Neural cell (in vitro differentiated cells): ENCODE measurements at regions not wholly inside any gene's neighbourhood (a gene's known extent, or its start where the extent isn't known, plus 50 kb on each side); places are given as distances from the start of the nearest gene placed in this dataset.

Source experiments
- H2AFZ ChIP-seq: fragments of 200-600, 300-800 bp; sonication (generic), shearing (Covaris generic); 2 replicates; pipeline ENCODE4 v1.6.0; 2014; ENCODE audit warnings: low read depth, mild to moderate bottlenecking, antibody characterized with exemption, low read length, moderate library complexity
- H3F3A ChIP-seq: fragments of 200-600 bp; shearing (Covaris generic); 2 replicates; pipeline ENCODE4 v1.6.1; 2016; ENCODE audit warnings: mild to moderate bottlenecking, moderate library complexity, mixed read lengths, antibody characterized with exemption, low read length; ENCODE audit not compliant: insufficient read depth, poor library complexity, severe bottlenecking
- H3K27ac ChIP-seq: fragments of 200-600, 300-800 bp; sonication (generic), shearing (Covaris generic); 2 replicates; pipeline ENCODE4 v1.5.1; 2014; ENCODE audit warnings: mild to moderate bottlenecking, low read length, moderate library complexity
- H3K27me3 ChIP-seq: fragments of 300-800, 200-600 bp; sonication (generic), shearing (Covaris generic); 2 replicates; pipeline ENCODE4 v1.6.0; 2014; ENCODE audit warnings: mild to moderate bottlenecking, low read depth, low read length, moderate library complexity; ENCODE audit not compliant: insufficient read depth
- H3K36me3 ChIP-seq: fragments of 300-800, 200-600 bp; sonication (generic), shearing (Covaris generic); 2 replicates; pipeline ENCODE4 v1.5.1; 2014; ENCODE audit warnings: mild to moderate bottlenecking, antibody characterized with exemption, low read length, moderate library complexity; ENCODE audit not compliant: insufficient read depth
- H3K4me2 ChIP-seq: fragments of 300-800, 200-600 bp; sonication (generic), shearing (Covaris generic); 2 replicates; pipeline ENCODE4 v1.6.0; 2014; ENCODE audit warnings: mild to moderate bottlenecking, low read length
- H3K4me3 ChIP-seq: fragments of 300-800, 200-600 bp; sonication (generic), shearing (Covaris generic); 2 replicates; pipeline ENCODE4 v1.5.1; 2014; ENCODE audit warnings: mild to moderate bottlenecking, low read length, moderate library complexity
- H3K79me2 ChIP-seq: fragments of 200-600 bp; shearing (Covaris generic); replicated peaks from 2 replicates; pipeline ENCODE4 v1.6.0; 2014; ENCODE audit warnings: mild to moderate bottlenecking, low read length, moderate library complexity; ENCODE audit not compliant: insufficient read depth
- H3K9ac ChIP-seq: fragments of 300-800, 200-600 bp; sonication (generic), shearing (Covaris generic); 2 replicates; pipeline ENCODE4 v1.6.1; 2016; ENCODE audit warnings: mild to moderate bottlenecking, low read length, mixed read lengths
- H3K9me2 ChIP-seq: fragments of 200-600 bp; shearing (Covaris generic); 2 replicates; pipeline ENCODE4 v1.6.1; 2016; ENCODE audit warnings: mild to moderate bottlenecking, low read length, mixed read lengths; ENCODE audit not compliant: insufficient read depth
- H3K9me3 ChIP-seq: fragments of 200-600, 300-800 bp; sonication (generic), shearing (Covaris generic); 2 replicates; pipeline ENCODE4 v1.6.1; 2016; ENCODE audit warnings: mild to moderate bottlenecking, mixed run types, low read length, moderate library complexity, mixed read lengths
- H4K20me1 ChIP-seq: fragments of 200-600 bp; shearing (Covaris generic); 2 replicates; pipeline ENCODE4 v1.6.1; 2016; ENCODE audit warnings: mild to moderate bottlenecking, mixed run types; ENCODE audit not compliant: insufficient read depth
- EP300 ChIP-seq: fragments of 450-650 bp; conservative IDR thresholded peaks from 2 replicates; pipeline ENCODE4 v1.6.1; 2014; ENCODE audit warnings: antibody characterized with exemption, mild to moderate bottlenecking, moderate library complexity; ENCODE audit not compliant: poor library complexity, severe bottlenecking
- EZH2 ChIP-seq: fragments of 200-600, 300-800 bp; shearing (Covaris generic), sonication (generic); IDR thresholded peaks from 2 replicates; pipeline ENCODE4 v1.6.1; 2014; ENCODE audit warnings: antibody characterized with exemption, low read length, borderline replicate concordance, mild to moderate bottlenecking; ENCODE audit not compliant: insufficient read depth, poor library complexity, severe bottlenecking
- MXI1 ChIP-seq: fragments of 450-650 bp; conservative IDR thresholded peaks from 2 replicates; pipeline ENCODE4 v1.6.1; 2014; ENCODE audit warnings: antibody characterized with exemption, mild to moderate bottlenecking; ENCODE audit not compliant: poor library complexity, severe bottlenecking
- POLR2AphosphoS5 ChIP-seq: IDR thresholded peaks from 2 replicates; pipeline ENCODE4 v1.6.1; 2012
- RAD21 ChIP-seq: fragments of 450-650 bp; conservative IDR thresholded peaks from 2 replicates; pipeline ENCODE4 v1.6.1; 2014; ENCODE audit warnings: antibody characterized with exemption, mild to moderate bottlenecking, moderate library complexity
- SMC3 ChIP-seq: fragments of 450-650 bp; conservative IDR thresholded peaks from 2 replicates; pipeline ENCODE4 v1.6.1; 2014; ENCODE audit warnings: antibody characterized with exemption, mild to moderate bottlenecking, moderate library complexity; ENCODE audit not compliant: poor library complexity
- TAF1 ChIP-seq: IDR thresholded peaks from 2 replicates; pipeline ENCODE4 v1.6.1; 2012; ENCODE audit warnings: low read depth
- TF ChIP-seq, protein P1 (sequence below): IDR thresholded peaks from 2 replicates; pipeline ENCODE4 v1.6.1; 2012; ENCODE audit warnings: borderline replicate concordance
- TF ChIP-seq, protein P2 (sequence below): fragments of 450-650 bp; IDR thresholded peaks from 2 replicates; pipeline ENCODE4 v1.5.1; 2014; ENCODE audit warnings: antibody characterized with exemption, mild to moderate bottlenecking, moderate library complexity; ENCODE audit not compliant: poor library complexity, severe bottlenecking

DNA sequence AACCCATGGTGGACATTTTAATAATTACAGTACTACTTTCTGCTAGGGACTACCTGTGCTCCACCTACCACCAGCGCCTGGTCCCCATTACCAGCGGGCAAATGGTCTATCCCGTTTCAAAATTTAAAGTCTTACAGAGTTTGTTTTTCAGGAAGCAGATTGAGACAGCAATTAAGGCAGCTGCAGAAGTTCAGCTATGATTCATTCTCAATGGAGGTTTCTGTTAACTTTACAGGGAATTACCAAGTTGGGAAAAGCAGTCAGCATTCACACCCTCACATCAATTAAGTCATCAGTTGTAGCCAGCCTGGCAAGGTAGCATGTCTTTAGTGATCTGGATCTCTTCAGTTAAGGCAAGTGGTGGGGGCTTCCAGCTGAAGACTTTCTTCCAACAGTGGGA lies 410.6 kb upstream of the DAB2 start:
- H3K79me2 ChIP-seq, result no peaks in the 10 kb centered on the region
- TF ChIP-seq, protein P1, sequence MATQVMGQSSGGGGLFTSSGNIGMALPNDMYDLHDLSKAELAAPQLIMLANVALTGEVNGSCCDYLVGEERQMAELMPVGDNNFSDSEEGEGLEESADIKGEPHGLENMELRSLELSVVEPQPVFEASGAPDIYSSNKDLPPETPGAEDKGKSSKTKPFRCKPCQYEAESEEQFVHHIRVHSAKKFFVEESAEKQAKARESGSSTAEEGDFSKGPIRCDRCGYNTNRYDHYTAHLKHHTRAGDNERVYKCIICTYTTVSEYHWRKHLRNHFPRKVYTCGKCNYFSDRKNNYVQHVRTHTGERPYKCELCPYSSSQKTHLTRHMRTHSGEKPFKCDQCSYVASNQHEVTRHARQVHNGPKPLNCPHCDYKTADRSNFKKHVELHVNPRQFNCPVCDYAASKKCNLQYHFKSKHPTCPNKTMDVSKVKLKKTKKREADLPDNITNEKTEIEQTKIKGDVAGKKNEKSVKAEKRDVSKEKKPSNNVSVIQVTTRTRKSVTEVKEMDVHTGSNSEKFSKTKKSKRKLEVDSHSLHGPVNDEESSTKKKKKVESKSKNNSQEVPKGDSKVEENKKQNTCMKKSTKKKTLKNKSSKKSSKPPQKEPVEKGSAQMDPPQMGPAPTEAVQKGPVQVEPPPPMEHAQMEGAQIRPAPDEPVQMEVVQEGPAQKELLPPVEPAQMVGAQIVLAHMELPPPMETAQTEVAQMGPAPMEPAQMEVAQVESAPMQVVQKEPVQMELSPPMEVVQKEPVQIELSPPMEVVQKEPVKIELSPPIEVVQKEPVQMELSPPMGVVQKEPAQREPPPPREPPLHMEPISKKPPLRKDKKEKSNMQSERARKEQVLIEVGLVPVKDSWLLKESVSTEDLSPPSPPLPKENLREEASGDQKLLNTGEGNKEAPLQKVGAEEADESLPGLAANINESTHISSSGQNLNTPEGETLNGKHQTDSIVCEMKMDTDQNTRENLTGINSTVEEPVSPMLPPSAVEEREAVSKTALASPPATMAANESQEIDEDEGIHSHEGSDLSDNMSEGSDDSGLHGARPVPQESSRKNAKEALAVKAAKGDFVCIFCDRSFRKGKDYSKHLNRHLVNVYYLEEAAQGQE, result no peak
- TF ChIP-seq RAD21 (no peak), POLR2AphosphoS5 (no peak), EZH2 (no peak), SMC3 (no peak), EP300 (no peak), MXI1 (no peak), TAF1 (no peak)
- TF ChIP-seq, protein P2, sequence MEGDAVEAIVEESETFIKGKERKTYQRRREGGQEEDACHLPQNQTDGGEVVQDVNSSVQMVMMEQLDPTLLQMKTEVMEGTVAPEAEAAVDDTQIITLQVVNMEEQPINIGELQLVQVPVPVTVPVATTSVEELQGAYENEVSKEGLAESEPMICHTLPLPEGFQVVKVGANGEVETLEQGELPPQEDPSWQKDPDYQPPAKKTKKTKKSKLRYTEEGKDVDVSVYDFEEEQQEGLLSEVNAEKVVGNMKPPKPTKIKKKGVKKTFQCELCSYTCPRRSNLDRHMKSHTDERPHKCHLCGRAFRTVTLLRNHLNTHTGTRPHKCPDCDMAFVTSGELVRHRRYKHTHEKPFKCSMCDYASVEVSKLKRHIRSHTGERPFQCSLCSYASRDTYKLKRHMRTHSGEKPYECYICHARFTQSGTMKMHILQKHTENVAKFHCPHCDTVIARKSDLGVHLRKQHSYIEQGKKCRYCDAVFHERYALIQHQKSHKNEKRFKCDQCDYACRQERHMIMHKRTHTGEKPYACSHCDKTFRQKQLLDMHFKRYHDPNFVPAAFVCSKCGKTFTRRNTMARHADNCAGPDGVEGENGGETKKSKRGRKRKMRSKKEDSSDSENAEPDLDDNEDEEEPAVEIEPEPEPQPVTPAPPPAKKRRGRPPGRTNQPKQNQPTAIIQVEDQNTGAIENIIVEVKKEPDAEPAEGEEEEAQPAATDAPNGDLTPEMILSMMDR, result no peak
- no peaks in the 10 kb centered on the region for H3K9me3 ChIP-seq
- H3K36me3 ChIP-seq, result no peaks in the 10 kb centered on the region
- no peaks in the 10 kb centered on the region for H4K20me1 ChIP-seq
- H3K4me3 ChIP-seq, result no peak overlapping the region
- no peaks in the 10 kb centered on the region for H3K9me2 ChIP-seq
- H3F3A ChIP-seq, result no peaks in the 10 kb centered on the region
- H2AFZ ChIP-seq, result no peak overlapping the region
- no peak overlapping the region for H3K9ac ChIP-seq
- H3K27ac ChIP-seq, result no peak overlapping the region
- H3K27me3 ChIP-seq, result no peaks in the 10 kb centered on the region
- H3K4me2 ChIP-seq, result no peak overlapping the region

DNA sequence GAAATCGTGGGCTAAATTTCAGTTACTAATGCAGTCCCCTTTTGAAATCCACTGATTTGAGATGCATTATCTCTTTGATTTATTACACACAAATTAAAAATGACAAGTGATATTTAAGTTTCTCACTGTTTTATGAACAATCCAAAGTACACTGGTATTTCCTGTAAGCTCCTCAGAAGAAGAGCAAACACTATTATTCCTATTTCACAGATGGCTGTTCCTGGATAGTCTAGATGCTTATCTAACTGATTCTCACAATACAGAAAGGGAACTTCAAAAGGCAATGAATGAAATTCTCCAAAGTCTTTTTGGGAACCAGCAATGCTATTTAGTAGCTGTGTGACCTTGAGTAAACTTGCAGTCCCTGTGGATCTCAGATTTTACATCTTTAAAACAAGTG lies 404.7 kb upstream of the DAB2 start:
- Histone ChIP-seq H3K4me3 (no peak overlapping the region), H3K27me3 (no peaks in the 10 kb centered on the region), H3K4me2 (no peak overlapping the region), H3K27ac (no peak overlapping the region), H3F3A (no peaks in the 10 kb centered on the region), H3K79me2 (no peaks in the 10 kb centered on the region), H3K9me3 (no peaks in the 10 kb centered on the region), H3K9me2 (no peaks in the 10 kb centered on the region), H4K20me1 (no peaks in the 10 kb centered on the region), H2AFZ (no peak overlapping the region), H3K9ac (no peak overlapping the region), H3K36me3 (no peaks in the 10 kb centered on the region)
- TF ChIP-seq SMC3 (no peak), EP300 (no peak), POLR2AphosphoS5 (no peak)
- TF ChIP-seq, protein P1, result no peak
- TF ChIP-seq, protein P2, result no peak
